Esophagus squamous epithelium (tissue), 4 donors: ENCODE measurements at regions not wholly inside any gene's neighbourhood (a gene's known extent, or its start where the extent isn't known, plus 50 kb on each side); places are given as distances from the start of the nearest gene placed in this dataset.
A peak's percentile ranks its signal among the peaks of the same experiment; 100 is the strongest.

ENCODE experiments used
- CTCF ChIP-seq, 6 experiments: fragments of 450-650 bp in 4 of 6; fragments of 200-600 bp in 2 of 6; sonication (generic) in 2 of 6; IDR thresholded peaks; one replicate each; pipeline ENCODE4 v1.5.1; 2016 to 2019; ENCODE audit warnings: antibody characterized with exemption in 6 of 6, mild to moderate bottlenecking in 4 of 6, moderate library complexity in 4 of 6
- POLR2A ChIP-seq, 4 donors: fragments of 450-650 bp; IDR thresholded peaks; one replicate each; pipeline ENCODE4 v1.6.1; 2017; ENCODE audit warnings: antibody characterized with exemption in 4 of 4, mild to moderate bottlenecking in 4 of 4, moderate library complexity in 3 of 4

- TF ChIP-seq CTCF (IDR thresholded peaks at IDR 0.05) (peak in 1 of 6 experiments; percentile 8), POLR2A (IDR thresholded peaks at IDR 0.05) (no peak)
Measured at GRCh38 chr1:65020774-65021173, 54.4 kb upstream of the JAK1 start.
